ENCODE measurements at regions not wholly inside any gene's neighbourhood (a gene's known extent, or its start where the extent isn't known, plus 50 kb on each side); places are given as distances from the start of the nearest gene placed in this dataset.

DNA sequence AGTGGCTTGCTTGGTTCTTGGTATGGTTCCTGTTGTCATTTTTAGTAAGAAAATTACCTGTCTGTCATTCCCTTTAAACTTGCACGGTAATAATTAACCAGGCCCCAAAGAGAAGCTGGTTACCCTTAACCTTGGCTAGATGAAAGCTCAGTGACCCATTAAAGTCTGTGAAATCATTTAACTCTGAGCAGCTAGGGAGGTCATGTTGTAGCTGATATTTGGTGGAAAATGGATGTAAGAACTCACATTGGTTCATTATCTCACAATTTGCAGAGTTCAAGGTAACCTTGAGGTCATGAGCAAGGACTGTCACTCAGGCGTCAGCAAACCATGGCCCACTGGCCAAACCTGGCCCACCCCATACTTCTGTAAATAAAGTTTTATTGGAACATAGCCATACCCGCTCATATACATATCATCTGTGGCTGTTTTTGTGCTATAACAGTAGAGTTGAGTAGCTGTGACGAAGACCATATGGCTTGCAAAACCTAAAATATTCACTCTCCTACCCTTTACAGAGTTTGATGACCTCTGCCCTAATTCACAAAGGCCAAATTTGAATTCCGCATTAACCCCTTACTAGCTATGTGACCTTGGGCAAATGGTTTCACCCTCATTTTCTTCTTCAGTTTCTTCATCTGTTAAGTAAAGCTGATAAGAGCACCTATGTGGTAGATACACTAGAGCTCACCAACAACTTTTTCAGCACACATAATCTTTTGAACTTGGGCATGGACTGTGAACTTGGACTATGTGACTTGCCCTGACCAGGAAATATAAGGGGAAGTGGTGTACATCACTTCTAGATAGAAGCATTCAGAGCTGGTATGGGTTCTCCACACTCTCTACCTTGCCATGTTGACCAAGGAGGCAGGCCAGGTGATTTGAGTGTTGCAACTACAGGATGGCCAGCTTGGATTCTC is 61.5 kb upstream of the CPEB4 start (continued):
- no peak for TF ChIP-seq ZNF441 (CRISPR knock-in tag; IDR thresholded peaks at IDR 0.05; ENCODE audit: borderline replicate concordance)
- TF ChIP-seq, protein P1, sequence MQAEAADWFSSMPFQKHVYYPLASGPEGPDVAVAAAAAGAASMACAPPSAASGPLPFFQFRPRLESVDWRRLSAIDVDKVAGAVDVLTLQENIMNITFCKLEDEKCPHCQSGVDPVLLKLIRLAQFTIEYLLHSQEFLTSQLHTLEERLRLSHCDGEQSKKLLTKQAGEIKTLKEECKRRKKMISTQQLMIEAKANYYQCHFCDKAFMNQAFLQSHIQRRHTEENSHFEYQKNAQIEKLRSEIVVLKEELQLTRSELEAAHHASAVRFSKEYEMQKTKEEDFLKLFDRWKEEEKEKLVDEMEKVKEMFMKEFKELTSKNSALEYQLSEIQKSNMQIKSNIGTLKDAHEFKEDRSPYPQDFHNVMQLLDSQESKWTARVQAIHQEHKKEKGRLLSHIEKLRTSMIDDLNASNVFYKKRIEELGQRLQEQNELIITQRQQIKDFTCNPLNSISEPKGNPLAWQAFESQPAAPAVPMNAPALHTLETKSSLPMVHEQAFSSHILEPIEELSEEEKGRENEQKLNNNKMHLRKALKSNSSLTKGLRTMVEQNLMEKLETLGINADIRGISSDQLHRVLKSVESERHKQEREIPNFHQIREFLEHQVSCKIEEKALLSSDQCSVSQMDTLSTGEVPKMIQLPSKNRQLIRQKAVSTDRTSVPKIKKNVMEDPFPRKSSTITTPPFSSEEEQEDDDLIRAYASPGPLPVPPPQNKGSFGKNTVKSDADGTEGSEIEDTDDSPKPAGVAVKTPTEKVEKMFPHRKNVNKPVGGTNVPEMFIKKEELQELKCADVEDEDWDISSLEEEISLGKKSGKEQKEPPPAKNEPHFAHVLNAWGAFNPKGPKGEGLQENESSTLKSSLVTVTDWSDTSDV (CRISPR knock-in tag; IDR thresholded peaks at IDR 0.05), result no peak
- TF ChIP-seq ZNF674 (CRISPR knock-in tag; IDR thresholded peaks at IDR 0.05; ENCODE audit: low read depth), result no peak
- peak; percentile 51; the same call in 1 of the 2 replicates for TF ChIP-seq ISL2 (CRISPR knock-in tag; IDR thresholded peaks at IDR 0.05)
- TF ChIP-seq TOE1 (CRISPR knock-in tag; IDR thresholded peaks at IDR 0.05), result no peak
- TF ChIP-seq, protein P2, sequence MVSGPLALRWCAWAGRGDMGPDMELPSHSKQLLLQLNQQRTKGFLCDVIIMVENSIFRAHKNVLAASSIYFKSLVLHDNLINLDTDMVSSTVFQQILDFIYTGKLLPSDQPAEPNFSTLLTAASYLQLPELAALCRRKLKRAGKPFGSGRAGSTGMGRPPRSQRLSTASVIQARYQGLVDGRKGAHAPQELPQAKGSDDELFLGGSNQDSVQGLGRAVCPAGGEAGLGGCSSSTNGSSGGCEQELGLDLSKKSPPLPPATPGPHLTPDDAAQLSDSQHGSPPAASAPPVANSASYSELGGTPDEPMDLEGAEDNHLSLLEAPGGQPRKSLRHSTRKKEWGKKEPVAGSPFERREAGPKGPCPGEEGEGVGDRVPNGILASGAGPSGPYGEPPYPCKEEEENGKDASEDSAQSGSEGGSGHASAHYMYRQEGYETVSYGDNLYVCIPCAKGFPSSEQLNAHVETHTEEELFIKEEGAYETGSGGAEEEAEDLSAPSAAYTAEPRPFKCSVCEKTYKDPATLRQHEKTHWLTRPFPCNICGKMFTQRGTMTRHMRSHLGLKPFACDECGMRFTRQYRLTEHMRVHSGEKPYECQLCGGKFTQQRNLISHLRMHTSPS (CRISPR knock-in tag; IDR thresholded peaks at IDR 0.05; ENCODE audit: low read depth), result no peak
- no peak for TF ChIP-seq SOX13 (IDR thresholded peaks at IDR 0.05)
- peak in 1 of 2 experiments; percentile 55; a peak in 2 of 4 replicates for TF ChIP-seq SOX13 (CRISPR knock-in tag; conservative IDR thresholded peaks at IDR 0.05 in 1 of 2, IDR thresholded peaks at IDR 0.05 in 1 of 2)
- no peak for TF ChIP-seq ZFP36 (IDR thresholded peaks at IDR 0.05; ENCODE audit: borderline replicate concordance, low read depth, low read length, partially characterized antibody)
- peak; percentile 48 for TF ChIP-seq NCOA2 (CRISPR knock-in tag; IDR thresholded peaks at IDR 0.05)
- no peak for TF ChIP-seq GFI1 (CRISPR knock-in tag; IDR thresholded peaks at IDR 0.05; ENCODE audit: borderline replicate concordance)
- TF ChIP-seq NFATC3 (CRISPR knock-in tag; IDR thresholded peaks at IDR 0.05), result no peak
- no peak; the same call in 1 of the 2 replicates for TF ChIP-seq ETV5 (CRISPR knock-in tag; IDR thresholded peaks at IDR 0.05; ENCODE audit: borderline replicate concordance)
- TF ChIP-seq, protein P3, sequence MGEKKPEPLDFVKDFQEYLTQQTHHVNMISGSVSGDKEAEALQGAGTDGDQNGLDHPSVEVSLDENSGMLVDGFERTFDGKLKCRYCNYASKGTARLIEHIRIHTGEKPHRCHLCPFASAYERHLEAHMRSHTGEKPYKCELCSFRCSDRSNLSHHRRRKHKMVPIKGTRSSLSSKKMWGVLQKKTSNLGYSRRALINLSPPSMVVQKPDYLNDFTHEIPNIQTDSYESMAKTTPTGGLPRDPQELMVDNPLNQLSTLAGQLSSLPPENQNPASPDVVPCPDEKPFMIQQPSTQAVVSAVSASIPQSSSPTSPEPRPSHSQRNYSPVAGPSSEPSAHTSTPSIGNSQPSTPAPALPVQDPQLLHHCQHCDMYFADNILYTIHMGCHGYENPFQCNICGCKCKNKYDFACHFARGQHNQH (CRISPR knock-in tag; IDR thresholded peaks at IDR 0.05), result peak; percentile 11; the same call in 1 of the 2 replicates
- TF ChIP-seq HHEX (CRISPR knock-in tag; IDR thresholded peaks at IDR 0.05), result no peak
- TF ChIP-seq, protein P4, sequence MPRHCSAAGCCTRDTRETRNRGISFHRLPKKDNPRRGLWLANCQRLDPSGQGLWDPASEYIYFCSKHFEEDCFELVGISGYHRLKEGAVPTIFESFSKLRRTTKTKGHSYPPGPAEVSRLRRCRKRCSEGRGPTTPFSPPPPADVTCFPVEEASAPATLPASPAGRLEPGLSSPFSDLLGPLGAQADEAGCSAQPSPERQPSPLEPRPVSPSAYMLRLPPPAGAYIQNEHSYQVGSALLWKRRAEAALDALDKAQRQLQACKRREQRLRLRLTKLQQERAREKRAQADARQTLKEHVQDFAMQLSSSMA (CRISPR knock-in tag; IDR thresholded peaks at IDR 0.05), result no peak
- TF ChIP-seq KDM3A (CRISPR knock-in tag; IDR thresholded peaks at IDR 0.05; ENCODE audit: low read depth), result no peak
- no peak for TF ChIP-seq BRD4 (CRISPR knock-in tag; IDR thresholded peaks at IDR 0.05)
- peak; percentile 80 for TF ChIP-seq BCL6 (CRISPR knock-in tag; IDR thresholded peaks at IDR 0.05)
- no peak for TF ChIP-seq REPIN1 (CRISPR knock-in tag; IDR thresholded peaks at IDR 0.05; ENCODE audit: borderline replicate concordance, low read depth)
- TF ChIP-seq MEF2D (CRISPR knock-in tag; IDR thresholded peaks at IDR 0.05), result peak; percentile 48; the same call in 1 of the 2 replicates
- no peak for TF ChIP-seq POLR2A (IDR thresholded peaks at IDR 0.05; ENCODE audit: insufficient read depth in 1 of 2, low read depth in 2 of 2, low read length in 2 of 2)
- TF ChIP-seq MAF1 (CRISPR knock-in tag; IDR thresholded peaks at IDR 0.05; ENCODE audit: borderline replicate concordance), result no peak
- no peak for TF ChIP-seq MTA3 (CRISPR knock-in tag; IDR thresholded peaks at IDR 0.05)
- TF ChIP-seq PPARG (CRISPR knock-in tag; conservative IDR thresholded peaks at IDR 0.05), result peak; percentile 81; the same call in 1 of the 2 replicates

All from HepG2 (cell line).